PFSK-1 (cell line): ENCODE measurements at regions not wholly inside any gene's neighbourhood (a gene's known extent, or its start where the extent isn't known, plus 50 kb on each side); places are given as distances from the start of the nearest gene placed in this dataset.

Source experiments
- POLR2AphosphoS5 ChIP-seq: IDR thresholded peaks from 2 replicates; pipeline ENCODE4 v1.6.1; 2012; ENCODE audit warnings: low read depth, mild to moderate bottlenecking, control low read depth, low read length, moderate library complexity
- SIN3A ChIP-seq: IDR thresholded peaks from 2 replicates; pipeline ENCODE4 v1.6.1; 2012; ENCODE audit warnings: mild to moderate bottlenecking, low read length, moderate library complexity, borderline replicate concordance; ENCODE audit not compliant: insufficient read depth
- TAF1 ChIP-seq: IDR thresholded peaks from 2 replicates; pipeline ENCODE4 v1.6.1; 2012; ENCODE audit warnings: low read length, control low read depth, borderline replicate concordance; ENCODE audit not compliant: insufficient read depth
- TF ChIP-seq, protein P1 (sequence below), 2 experiments: IDR thresholded peaks; 2 replicates each; pipeline versions ENCODE4 v1.6.1 to v1.8.0; 2011 to 2012; ENCODE audit warnings: low read depth in 2 of 2, low read length in 2 of 2, control low read depth in 1 of 2, inconsistent platforms in 1 of 2, mild to moderate bottlenecking in 1 of 2, moderate library complexity in 1 of 2; ENCODE audit not compliant: insufficient read depth in 1 of 2

DNA sequence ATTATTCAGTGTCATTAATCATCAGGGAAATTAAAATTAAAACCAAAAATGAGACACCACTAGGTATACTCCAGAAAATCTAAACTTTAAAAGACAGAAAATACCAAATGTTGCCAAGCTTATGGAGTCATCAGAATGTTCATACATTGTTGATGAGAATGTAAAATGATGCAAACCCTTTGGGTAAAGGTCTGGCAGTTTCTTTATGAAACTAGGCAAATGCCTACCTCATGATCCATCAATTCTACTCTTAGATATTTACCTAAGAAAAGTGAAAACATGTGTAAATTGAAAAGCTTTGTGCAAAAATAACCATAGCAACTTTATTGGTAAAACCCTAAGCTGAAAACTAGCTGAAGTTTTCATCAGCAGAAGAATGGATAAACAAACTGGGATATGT lies 329.5 kb upstream of the MEOX2 start:
- TF ChIP-seq POLR2AphosphoS5 (no peak), TAF1 (no peak), SIN3A (no peak)
- TF ChIP-seq, protein P1, sequence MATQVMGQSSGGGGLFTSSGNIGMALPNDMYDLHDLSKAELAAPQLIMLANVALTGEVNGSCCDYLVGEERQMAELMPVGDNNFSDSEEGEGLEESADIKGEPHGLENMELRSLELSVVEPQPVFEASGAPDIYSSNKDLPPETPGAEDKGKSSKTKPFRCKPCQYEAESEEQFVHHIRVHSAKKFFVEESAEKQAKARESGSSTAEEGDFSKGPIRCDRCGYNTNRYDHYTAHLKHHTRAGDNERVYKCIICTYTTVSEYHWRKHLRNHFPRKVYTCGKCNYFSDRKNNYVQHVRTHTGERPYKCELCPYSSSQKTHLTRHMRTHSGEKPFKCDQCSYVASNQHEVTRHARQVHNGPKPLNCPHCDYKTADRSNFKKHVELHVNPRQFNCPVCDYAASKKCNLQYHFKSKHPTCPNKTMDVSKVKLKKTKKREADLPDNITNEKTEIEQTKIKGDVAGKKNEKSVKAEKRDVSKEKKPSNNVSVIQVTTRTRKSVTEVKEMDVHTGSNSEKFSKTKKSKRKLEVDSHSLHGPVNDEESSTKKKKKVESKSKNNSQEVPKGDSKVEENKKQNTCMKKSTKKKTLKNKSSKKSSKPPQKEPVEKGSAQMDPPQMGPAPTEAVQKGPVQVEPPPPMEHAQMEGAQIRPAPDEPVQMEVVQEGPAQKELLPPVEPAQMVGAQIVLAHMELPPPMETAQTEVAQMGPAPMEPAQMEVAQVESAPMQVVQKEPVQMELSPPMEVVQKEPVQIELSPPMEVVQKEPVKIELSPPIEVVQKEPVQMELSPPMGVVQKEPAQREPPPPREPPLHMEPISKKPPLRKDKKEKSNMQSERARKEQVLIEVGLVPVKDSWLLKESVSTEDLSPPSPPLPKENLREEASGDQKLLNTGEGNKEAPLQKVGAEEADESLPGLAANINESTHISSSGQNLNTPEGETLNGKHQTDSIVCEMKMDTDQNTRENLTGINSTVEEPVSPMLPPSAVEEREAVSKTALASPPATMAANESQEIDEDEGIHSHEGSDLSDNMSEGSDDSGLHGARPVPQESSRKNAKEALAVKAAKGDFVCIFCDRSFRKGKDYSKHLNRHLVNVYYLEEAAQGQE (IDR thresholded peaks at IDR 0.05; ENCODE audit: insufficient read depth in 1 of 2, low read depth in 2 of 2, low read length in 2 of 2), result no peak
